HPDE6-E6E7 (cell line): ENCODE measurements at regions not wholly inside any gene's neighbourhood (a gene's known extent, or its start where the extent isn't known, plus 50 kb on each side); places are given as distances from the start of the nearest gene placed in this dataset.

Experiments
- DNase-seq: peaks from one replicate; pipeline ENCODE4 v3.0.0; 2011; ENCODE audit warnings: missing footprints; ENCODE audit errors: extremely low spot score

- no peak for DNase-seq
Observed at GRCh38 chrX:42725196-42725595, 52.8 kb downstream of the PPP1R2C start.

- no peak for DNase-seq
Observed at GRCh38 chrX:42720209-42720608, 57.8 kb downstream of the PPP1R2C start.

GRCh38 chrX:42715701-42716262 is 62.2 kb downstream of the PPP1R2C start:
- no peak for DNase-seq

- DNase-seq, result peak; percentile 21
Observed at GRCh38 chrX:42714981-42715700, 62.8 kb downstream of the PPP1R2C start.

- no peak for DNase-seq
Observed at GRCh38 chrX:42710452-42710851, 67.5 kb downstream of the PPP1R2C start.

GRCh38 chrX:42708222-42708621 is 69.7 kb downstream of the PPP1R2C start:
- no peak for DNase-seq

GRCh38 chrX:42707742-42708141 is 70.2 kb downstream of the PPP1R2C start:
- DNase-seq, result no peak

- DNase-seq, result no peak
Observed at GRCh38 chrX:42704454-42704853, 73.5 kb downstream of the PPP1R2C start.

- no peak for DNase-seq
Observed at GRCh38 chrX:42697544-42697943, 80.4 kb downstream of the PPP1R2C start.

GRCh38 chrX:42696536-42697124 is 81.3 kb downstream of the PPP1R2C start:
- no peak for DNase-seq

GRCh38 chrX:42695800-42696358 is 82.1 kb downstream of the PPP1R2C start:
- no peak for DNase-seq

- DNase-seq, result no peak
Observed at GRCh38 chrX:42694260-42694815, 83.6 kb downstream of the PPP1R2C start.

- no peak for DNase-seq
Observed at GRCh38 chrX:42691196-42691595, 86.8 kb downstream of the PPP1R2C start.

- DNase-seq, result no peak
Observed at GRCh38 chrX:42686706-42687105, 91.3 kb downstream of the PPP1R2C start.

GRCh38 chrX:42686296-42686695 is 91.7 kb downstream of the PPP1R2C start:
- DNase-seq, result no peak

GRCh38 chrX:42684065-42684464 is 93.9 kb downstream of the PPP1R2C start:
- no peak for DNase-seq

- no peak for DNase-seq
Observed at GRCh38 chrX:42680666-42681065, 97.3 kb downstream of the PPP1R2C start.

- no peak for DNase-seq
Observed at GRCh38 chrX:42678133-42678532, 99.8 kb downstream of the PPP1R2C start.

- no peak for DNase-seq
Observed at GRCh38 chrX:42673301-42673810, 104.6 kb downstream of the PPP1R2C start.

GRCh38 chrX:42664680-42665079 is 113.3 kb downstream of the PPP1R2C start:
- DNase-seq, result no peak

GRCh38 chrX:42628471-42628870 is 149.5 kb downstream of the PPP1R2C start:
- no peak for DNase-seq

GRCh38 chrX:42627891-42628290 is 150.1 kb downstream of the PPP1R2C start:
- DNase-seq, result no peak
